ENCODE measurements at regions not wholly inside any gene's neighbourhood (a gene's known extent, or its start where the extent isn't known, plus 50 kb on each side); places are given as distances from the start of the nearest gene placed in this dataset.

DNA sequence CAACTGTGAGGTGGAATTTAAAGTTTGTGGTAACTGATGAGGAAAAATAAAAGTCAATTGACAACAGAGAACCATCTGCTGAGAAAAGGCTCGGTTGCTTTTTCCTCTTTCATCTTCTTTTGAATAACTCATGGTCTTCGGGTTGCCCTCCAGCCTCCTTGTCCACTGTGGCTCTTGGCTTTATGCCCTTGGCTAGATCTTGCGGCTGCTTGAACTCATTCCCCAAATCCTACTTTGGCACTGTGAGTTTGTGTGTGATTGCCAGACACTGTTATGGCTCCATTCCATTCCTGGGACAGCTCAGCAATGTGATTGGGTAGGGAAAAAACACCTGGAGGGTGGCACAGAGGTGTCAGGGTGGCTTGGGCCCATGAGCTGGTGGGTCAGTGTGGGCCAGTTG, 387.4 kb downstream of the DLEU7 start:
- no peak for FAIRE-seq
- H3K27ac ChIP-seq (ENCODE audit: low read depth in 1 of 3, low read length in 2 of 3): no peak overlapping the region
- no peaks in the 10 kb centered on the region for H3K4me1 ChIP-seq (ENCODE audit: control insufficient read depth in 3 of 3, insufficient read depth in 2 of 3, low read depth in 1 of 3, low read length in 2 of 3)
- no peaks in the 10 kb centered on the region for H3K9me3 ChIP-seq (ENCODE audit: control insufficient read depth in 2 of 2, insufficient read depth in 1 of 2, low read depth in 1 of 2, low read length in 1 of 2)
- WGBS, 3 donors: 64 to 89% (median 89%) methylated on average over 3 of the region's 3 CpGs
- DNase-seq: no peak
- no peaks in the 10 kb centered on the region for H3K27me3 ChIP-seq (ENCODE audit: control insufficient read depth in 3 of 3, insufficient read depth in 3 of 3, low read length in 3 of 3)
- H3K36me3 ChIP-seq (ENCODE audit: control insufficient read depth in 3 of 3, insufficient read depth in 2 of 3, low read depth in 1 of 3, low read length in 3 of 3): no peaks in the 10 kb centered on the region
- H3K4me3 ChIP-seq (ENCODE audit: low read depth in 1 of 3, low read length in 3 of 3): no peak overlapping the region

- no peaks in the 10 kb centered on the region for H3K9me3 ChIP-seq (ENCODE audit: control insufficient read depth in 2 of 2, insufficient read depth in 1 of 2, low read depth in 1 of 2, low read length in 1 of 2)
- no peaks in the 10 kb centered on the region for H3K4me1 ChIP-seq (ENCODE audit: control insufficient read depth in 3 of 3, insufficient read depth in 2 of 3, low read depth in 1 of 3, low read length in 2 of 3)
- no peaks in the 10 kb centered on the region for H3K36me3 ChIP-seq (ENCODE audit: control insufficient read depth in 3 of 3, insufficient read depth in 2 of 3, low read depth in 1 of 3, low read length in 3 of 3)
- no peak overlapping the region for H3K27ac ChIP-seq (ENCODE audit: low read depth in 1 of 3, low read length in 2 of 3)
- H3K4me3 ChIP-seq (ENCODE audit: low read depth in 1 of 3, low read length in 3 of 3): no peak overlapping the region
- FAIRE-seq (no peak), DNase-seq (no peak)
- H3K27me3 ChIP-seq (ENCODE audit: control insufficient read depth in 3 of 3, insufficient read depth in 3 of 3, low read length in 3 of 3): no peaks in the 10 kb centered on the region
- 90 to 93% (median 91%) methylated on average over 5 of the region's 5 CpGs for WGBS, 3 donors
Measured at GRCh38 chr13:50457415-50458393, 385.8 kb downstream of the DLEU7 start.

- H3K36me3 ChIP-seq (ENCODE audit: control insufficient read depth in 3 of 3, insufficient read depth in 2 of 3, low read depth in 1 of 3, low read length in 3 of 3): no peaks in the 10 kb centered on the region
- FAIRE-seq: no peak
- 81 to 94% (median 91%) methylated on average over 2 of the region's 2 CpGs for WGBS, 3 donors
Measured at GRCh38 chr13:50459046-50459445, 384.4 kb downstream of the DLEU7 start.

DNA sequence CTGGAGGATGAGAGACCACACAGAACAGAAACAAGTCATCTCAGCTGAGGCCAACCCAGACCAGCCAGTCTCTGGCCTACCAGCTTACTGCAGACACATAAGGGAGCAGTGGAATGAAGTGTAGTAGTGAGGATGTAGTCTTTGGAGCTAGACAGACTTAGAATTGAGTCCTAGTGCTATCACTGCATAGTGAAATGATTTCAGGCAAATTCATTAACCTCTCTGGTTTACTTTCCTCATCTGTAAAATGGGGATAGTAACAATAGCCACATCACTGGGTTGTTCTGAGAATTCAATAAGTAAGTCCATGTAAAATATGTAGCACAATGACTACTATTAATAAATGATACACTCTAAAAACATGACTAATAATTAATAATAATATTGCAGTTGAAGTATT, 383.8 kb downstream of the DLEU7 start:
- Histone ChIP-seq H3K4me1 (ENCODE audit: control insufficient read depth in 3 of 3, insufficient read depth in 2 of 3, low read depth in 1 of 3, low read length in 2 of 3) (no peaks in the 10 kb centered on the region), H3K9me3 (ENCODE audit: control insufficient read depth in 2 of 2, insufficient read depth in 1 of 2, low read depth in 1 of 2, low read length in 1 of 2) (no peaks in the 10 kb centered on the region), H3K4me3 (ENCODE audit: low read depth in 1 of 3, low read length in 3 of 3) (no peak overlapping the region), H3K27ac (ENCODE audit: low read depth in 1 of 3, low read length in 2 of 3) (no peak overlapping the region), H3K36me3 (ENCODE audit: control insufficient read depth in 3 of 3, insufficient read depth in 2 of 3, low read depth in 1 of 3, low read length in 3 of 3) (no peaks in the 10 kb centered on the region), H3K27me3 (ENCODE audit: control insufficient read depth in 3 of 3, insufficient read depth in 3 of 3, low read length in 3 of 3) (no peaks in the 10 kb centered on the region)
- FAIRE-seq (no peak), DNase-seq (no peak)

More at GRCh38 chr13:50459046-50459445, 384.4 kb downstream of the DLEU7 start:
- Histone ChIP-seq H3K4me1 (ENCODE audit: control insufficient read depth in 3 of 3, insufficient read depth in 2 of 3, low read depth in 1 of 3, low read length in 2 of 3) (no peaks in the 10 kb centered on the region), H3K4me3 (ENCODE audit: low read depth in 1 of 3, low read length in 3 of 3) (no peak overlapping the region), H3K27ac (ENCODE audit: low read depth in 1 of 3, low read length in 2 of 3) (no peak overlapping the region), H3K9me3 (ENCODE audit: control insufficient read depth in 2 of 2, insufficient read depth in 1 of 2, low read depth in 1 of 2, low read length in 1 of 2) (no peaks in the 10 kb centered on the region), H3K27me3 (ENCODE audit: control insufficient read depth in 3 of 3, insufficient read depth in 3 of 3, low read length in 3 of 3) (no peaks in the 10 kb centered on the region)
- no peak for DNase-seq

DNA sequence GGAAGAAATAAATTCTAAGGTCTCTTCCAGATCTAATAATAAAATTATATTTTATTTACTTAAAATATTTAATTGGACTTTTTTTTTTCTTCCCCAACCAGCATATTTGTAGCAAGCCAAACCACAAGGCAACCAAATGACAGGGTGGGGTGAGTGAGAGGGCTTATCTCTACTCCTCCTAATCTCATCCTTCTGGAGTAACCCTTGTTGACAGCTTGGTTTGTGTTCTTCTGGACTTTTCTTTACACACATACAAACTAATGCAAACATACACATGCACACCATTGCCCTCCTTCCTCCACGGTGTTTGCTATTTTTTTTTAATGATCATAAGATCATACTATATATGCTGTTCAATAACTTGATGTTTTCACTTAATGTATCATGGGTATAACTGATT, 383.1 kb downstream of the DLEU7 start:
- no peaks in the 10 kb centered on the region for H3K36me3 ChIP-seq (ENCODE audit: control insufficient read depth in 3 of 3, insufficient read depth in 2 of 3, low read depth in 1 of 3, low read length in 3 of 3)
- H3K4me3 ChIP-seq (ENCODE audit: low read depth in 1 of 3, low read length in 3 of 3): no peak overlapping the region
- no peaks in the 10 kb centered on the region for H3K27me3 ChIP-seq (ENCODE audit: control insufficient read depth in 3 of 3, insufficient read depth in 3 of 3, low read length in 3 of 3)
- H3K4me1 ChIP-seq (ENCODE audit: control insufficient read depth in 3 of 3, insufficient read depth in 2 of 3, low read depth in 1 of 3, low read length in 2 of 3): no peaks in the 10 kb centered on the region
- 56 to 70% (median 56%) methylated on average over 1 of the region's 1 CpG for WGBS, 3 donors
- H3K27ac ChIP-seq (ENCODE audit: low read depth in 1 of 3, low read length in 2 of 3): no peak overlapping the region
- no peaks in the 10 kb centered on the region for H3K9me3 ChIP-seq (ENCODE audit: control insufficient read depth in 2 of 2, insufficient read depth in 1 of 2, low read depth in 1 of 2, low read length in 1 of 2)
- FAIRE-seq: no peak
- DNase-seq: no peak

- 85 to 90% (median 87%) methylated on average over 3 of the region's 3 CpGs for whole genome bisulfite sequencing, 3 donors
- Histone ChIP-seq H3K4me3 (ENCODE audit: low read depth in 1 of 3, low read length in 3 of 3) (no peak overlapping the region), H3K27ac (ENCODE audit: low read depth in 1 of 3, low read length in 2 of 3) (no peak overlapping the region), H3K9me3 (ENCODE audit: control insufficient read depth in 2 of 2, insufficient read depth in 1 of 2, low read depth in 1 of 2, low read length in 1 of 2) (no peaks in the 10 kb centered on the region), H3K4me1 (ENCODE audit: control insufficient read depth in 3 of 3, insufficient read depth in 2 of 3, low read depth in 1 of 3, low read length in 2 of 3) (no peaks in the 10 kb centered on the region), H3K36me3 (ENCODE audit: control insufficient read depth in 3 of 3, insufficient read depth in 2 of 3, low read depth in 1 of 3, low read length in 3 of 3) (no peaks in the 10 kb centered on the region), H3K27me3 (ENCODE audit: control insufficient read depth in 3 of 3, insufficient read depth in 3 of 3, low read length in 3 of 3) (no peaks in the 10 kb centered on the region)
- DNase-seq (no peak), FAIRE-seq (no peak)
Measured at GRCh38 chr13:50461189-50461588, 382.3 kb downstream of the DLEU7 start.

DNA sequence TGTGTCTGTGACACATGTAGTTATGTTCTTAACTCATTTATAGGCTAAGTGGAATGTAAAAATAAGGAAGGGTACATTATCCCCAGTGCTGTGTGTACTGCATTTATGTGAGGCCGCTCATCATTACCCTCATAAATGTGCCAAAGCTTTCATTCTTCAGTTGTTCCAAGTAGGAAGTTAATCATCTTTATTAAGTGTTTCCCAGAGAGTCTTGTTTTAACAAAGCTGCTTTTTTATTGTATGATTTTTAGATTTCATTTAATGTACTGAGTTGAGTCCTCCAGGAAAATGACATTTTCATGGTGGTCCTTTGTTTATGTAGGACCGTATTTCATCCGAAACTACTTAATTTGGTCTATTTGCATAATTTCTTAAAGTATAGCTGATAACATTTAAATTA, 379.8 kb downstream of the DLEU7 start:
- Histone ChIP-seq H3K27me3 (ENCODE audit: control insufficient read depth in 3 of 3, insufficient read depth in 3 of 3, low read length in 3 of 3) (no peaks in the 10 kb centered on the region), H3K36me3 (ENCODE audit: control insufficient read depth in 3 of 3, insufficient read depth in 2 of 3, low read depth in 1 of 3, low read length in 3 of 3) (no peaks in the 10 kb centered on the region), H3K27ac (ENCODE audit: low read depth in 1 of 3, low read length in 2 of 3) (no peak overlapping the region), H3K4me3 (ENCODE audit: low read depth in 1 of 3, low read length in 3 of 3) (no peak overlapping the region), H3K4me1 (ENCODE audit: control insufficient read depth in 3 of 3, insufficient read depth in 2 of 3, low read depth in 1 of 3, low read length in 2 of 3) (no peaks in the 10 kb centered on the region), H3K9me3 (ENCODE audit: control insufficient read depth in 2 of 2, insufficient read depth in 1 of 2, low read depth in 1 of 2, low read length in 1 of 2) (no peaks in the 10 kb centered on the region)
- FAIRE-seq: no peak
- DNase-seq: no peak
- 87 to 90% (median 88%) methylated on average over 3 of the region's 3 CpGs for WGBS, 3 donors

DNA sequence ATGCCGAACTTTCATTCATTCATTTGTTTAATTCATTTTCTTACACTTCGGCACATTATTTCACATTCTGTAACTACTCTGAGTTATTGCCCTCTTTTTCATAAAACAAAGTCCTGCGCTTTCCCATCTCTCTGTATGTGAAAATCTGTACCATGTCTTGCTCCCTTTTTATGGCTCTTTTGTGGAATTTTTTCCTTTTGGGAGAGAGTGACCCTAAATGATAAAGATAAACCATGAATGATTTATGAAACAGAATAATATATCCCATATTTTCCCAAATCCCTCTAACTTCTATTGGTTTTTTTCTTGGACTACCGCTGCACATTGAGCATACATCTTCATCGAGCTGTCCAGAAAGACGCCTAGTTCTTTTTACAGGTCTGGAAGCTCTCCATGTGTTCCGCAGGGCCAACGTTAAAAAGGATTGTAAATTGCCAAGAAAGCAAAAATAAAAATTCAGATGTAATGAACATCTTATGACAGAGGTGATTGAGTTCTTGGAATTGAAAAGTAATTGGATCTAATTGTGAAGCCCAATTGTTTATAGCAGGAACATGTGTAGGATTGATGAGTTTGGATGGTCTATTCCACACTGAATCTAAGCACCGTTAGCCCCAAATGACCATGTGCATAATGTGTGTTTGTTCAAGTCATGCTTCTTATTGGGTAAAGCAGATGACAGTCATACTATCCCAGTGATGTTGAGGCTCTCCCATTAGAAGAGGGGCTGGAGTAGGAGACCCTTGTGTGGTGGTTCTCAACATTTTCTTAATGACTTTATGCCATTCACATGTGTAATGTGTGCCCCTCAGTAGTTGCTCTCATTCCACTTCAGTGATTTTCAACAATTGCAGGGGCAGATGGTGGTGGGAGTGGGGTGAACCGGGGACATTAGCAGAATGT, 378.9 kb downstream of the DLEU7 start:
- H3K4me1 ChIP-seq (ENCODE audit: control insufficient read depth in 3 of 3, insufficient read depth in 2 of 3, low read depth in 1 of 3, low read length in 2 of 3): no peaks in the 10 kb centered on the region
- WGBS, 3 donors: 88 to 96% (median 91%) methylated on average over 10 of the region's 10 CpGs
- H3K27ac ChIP-seq (ENCODE audit: low read depth in 1 of 3, low read length in 2 of 3): no peak overlapping the region
- no peaks in the 10 kb centered on the region for H3K36me3 ChIP-seq (ENCODE audit: control insufficient read depth in 3 of 3, insufficient read depth in 2 of 3, low read depth in 1 of 3, low read length in 3 of 3)
- H3K9me3 ChIP-seq (ENCODE audit: control insufficient read depth in 2 of 2, insufficient read depth in 1 of 2, low read depth in 1 of 2, low read length in 1 of 2): no peaks in the 10 kb centered on the region
- FAIRE-seq (no peak), DNase-seq (no peak)
- H3K27me3 ChIP-seq (ENCODE audit: control insufficient read depth in 3 of 3, insufficient read depth in 3 of 3, low read length in 3 of 3): no peaks in the 10 kb centered on the region
- H3K4me3 ChIP-seq (ENCODE audit: low read depth in 1 of 3, low read length in 3 of 3): no peak overlapping the region
